ENCODE measurements at regions not wholly inside any gene's neighbourhood (a gene's known extent, or its start where the extent isn't known, plus 50 kb on each side); places are given as distances from the start of the nearest gene placed in this dataset.
"Not testable (repeated sequence)": the region's sequence is repeated elsewhere in the genome, so short reads cannot be mapped to it uniquely, and the experiment has no call there.

GRCh38 chr12:88368077-88368476, 212.2 kb downstream of the KITLG start:
- DNase-seq (ENCODE audit: low read depth): not testable (repeated sequence)

- no peak for DNase-seq (ENCODE audit: low read depth)
Measured at GRCh38 chr12:88371416-88372183, 208.7 kb downstream of the KITLG start.

DNA sequence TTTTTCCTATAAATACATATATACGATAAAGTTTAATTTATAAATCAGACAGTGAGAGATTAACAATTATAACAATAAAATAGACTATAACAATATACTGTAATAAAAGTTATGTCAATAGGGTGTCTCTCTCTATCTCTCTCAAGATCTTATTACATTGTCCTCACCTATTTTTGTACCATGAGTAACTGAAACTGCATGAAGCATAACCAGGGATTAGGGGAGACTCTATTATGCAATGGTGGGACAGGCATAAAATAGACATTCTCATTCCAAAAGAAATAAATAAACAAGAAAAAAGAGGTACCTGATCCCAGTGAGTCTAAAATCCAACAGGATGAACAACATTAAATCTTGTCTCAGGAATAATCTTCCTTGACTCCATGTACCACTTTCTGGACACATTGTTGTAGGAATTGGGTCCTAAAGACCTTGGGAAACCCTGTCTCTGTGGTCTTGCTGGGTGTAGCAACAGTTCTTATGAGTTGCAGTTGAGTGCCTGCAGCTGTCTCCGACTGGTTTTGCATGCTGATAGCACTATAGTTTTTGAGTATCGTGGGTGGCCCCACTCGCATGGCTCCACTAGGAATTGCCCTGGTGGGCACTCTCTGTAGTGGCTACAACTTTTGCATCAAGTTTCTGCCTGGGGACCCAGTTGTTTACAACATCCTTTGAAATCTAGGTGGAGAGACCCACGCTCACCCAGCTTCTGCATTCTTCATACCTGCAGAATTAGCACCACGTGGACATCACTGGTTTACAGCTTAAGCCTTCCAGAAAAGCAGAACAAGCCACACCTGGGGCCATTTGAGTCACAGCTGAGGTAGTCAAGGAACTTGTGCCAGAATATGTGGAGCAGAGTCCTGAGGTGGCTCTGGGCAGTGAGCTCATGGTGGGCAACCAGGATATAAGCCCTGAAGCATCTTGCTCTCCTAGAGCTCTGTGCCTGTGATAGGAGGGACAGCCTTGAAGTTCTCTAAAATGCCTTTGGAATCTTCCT, 204.7 kb downstream of the KITLG start:
- DNase-seq (ENCODE audit: low read depth): no peak

DNA sequence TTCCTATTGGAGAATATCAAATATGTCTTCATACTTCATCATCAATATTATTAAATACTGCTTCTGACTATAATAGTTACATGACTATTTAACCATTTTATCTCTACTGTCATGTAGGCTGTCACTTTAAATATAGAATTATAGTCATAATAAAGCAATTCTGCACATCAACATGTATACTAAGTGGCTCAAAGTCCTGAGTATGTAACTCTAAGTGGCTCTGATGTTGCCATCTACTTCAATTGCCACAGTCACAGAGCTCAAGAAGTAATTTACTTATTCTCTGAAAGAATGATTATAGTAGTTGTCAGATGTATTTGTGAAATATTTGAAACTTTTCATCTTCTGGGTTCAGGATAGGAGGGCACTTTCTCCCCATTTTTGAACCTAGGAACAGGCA, 202.3 kb downstream of the KITLG start:
- DNase-seq (ENCODE audit: low read depth): no peak

DNA sequence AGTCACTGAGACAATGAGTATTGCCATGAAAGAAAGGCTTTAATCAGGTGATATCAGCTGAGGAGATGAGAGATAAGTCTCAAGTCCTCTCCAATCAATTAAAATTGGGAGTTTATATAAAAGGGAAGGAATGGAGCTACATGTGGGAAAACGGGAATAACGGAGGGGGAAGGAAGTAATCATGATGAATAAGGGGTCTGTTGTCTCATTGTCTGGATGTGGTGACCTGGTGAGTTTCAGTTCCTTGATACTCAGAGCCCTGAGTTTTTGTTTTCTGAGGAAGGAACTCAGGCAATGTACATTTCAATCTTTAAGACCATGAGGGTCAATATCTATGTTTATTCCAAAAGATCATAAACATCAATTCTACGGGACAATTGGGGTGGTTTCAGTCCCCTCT, 198.8 kb downstream of the KITLG start:
- no peak for DNase-seq (ENCODE audit: low read depth)

DNA sequence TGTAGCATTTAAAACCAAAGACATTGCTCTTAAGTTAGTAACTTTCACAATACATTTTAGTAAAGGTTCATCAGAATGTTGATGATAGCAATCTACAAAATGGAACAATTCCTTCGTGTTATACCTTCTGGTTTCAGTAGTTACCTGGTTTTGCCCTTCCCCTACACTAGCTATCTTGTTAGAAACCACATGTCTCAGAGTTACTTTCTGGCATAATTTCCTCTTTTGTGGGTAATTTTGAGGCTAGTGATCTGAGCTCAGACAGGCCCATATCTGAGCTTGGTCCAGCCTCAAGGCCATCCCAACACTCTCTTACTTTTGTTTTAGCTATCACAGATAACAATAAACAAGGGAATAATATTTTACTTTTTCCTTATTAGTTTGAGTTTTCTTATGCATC, 196.9 kb downstream of the KITLG start:
- no peak for DNase-seq (ENCODE audit: low read depth)

- no peak for DNase-seq (ENCODE audit: low read depth)
Measured at GRCh38 chr12:88388566-88389540, 191.4 kb downstream of the KITLG start.

DNA sequence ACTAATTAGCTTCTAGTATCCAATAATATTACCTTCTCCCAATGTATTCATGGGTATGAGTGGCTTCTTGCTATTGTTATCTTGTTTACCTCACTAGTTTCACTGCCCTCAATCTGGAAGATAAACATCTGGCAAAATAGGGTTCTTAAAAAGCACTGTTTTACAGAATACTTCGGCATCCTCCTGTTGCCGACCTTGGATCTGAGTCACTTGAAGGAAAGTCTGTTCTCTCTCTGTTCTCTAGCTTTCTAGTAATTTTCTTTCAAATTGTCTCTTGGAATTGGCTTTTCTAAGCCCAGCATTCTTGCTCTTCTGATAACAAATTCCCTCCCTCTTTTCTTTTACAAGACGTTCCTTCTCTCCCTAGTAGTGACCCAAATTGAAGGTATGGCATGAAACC, 189.5 kb downstream of the KITLG start:
- no peak for DNase-seq (ENCODE audit: low read depth)

GRCh38 chr12:88391556-88391955, 188.7 kb downstream of the KITLG start:
- no peak for DNase-seq (ENCODE audit: low read depth)

DNA sequence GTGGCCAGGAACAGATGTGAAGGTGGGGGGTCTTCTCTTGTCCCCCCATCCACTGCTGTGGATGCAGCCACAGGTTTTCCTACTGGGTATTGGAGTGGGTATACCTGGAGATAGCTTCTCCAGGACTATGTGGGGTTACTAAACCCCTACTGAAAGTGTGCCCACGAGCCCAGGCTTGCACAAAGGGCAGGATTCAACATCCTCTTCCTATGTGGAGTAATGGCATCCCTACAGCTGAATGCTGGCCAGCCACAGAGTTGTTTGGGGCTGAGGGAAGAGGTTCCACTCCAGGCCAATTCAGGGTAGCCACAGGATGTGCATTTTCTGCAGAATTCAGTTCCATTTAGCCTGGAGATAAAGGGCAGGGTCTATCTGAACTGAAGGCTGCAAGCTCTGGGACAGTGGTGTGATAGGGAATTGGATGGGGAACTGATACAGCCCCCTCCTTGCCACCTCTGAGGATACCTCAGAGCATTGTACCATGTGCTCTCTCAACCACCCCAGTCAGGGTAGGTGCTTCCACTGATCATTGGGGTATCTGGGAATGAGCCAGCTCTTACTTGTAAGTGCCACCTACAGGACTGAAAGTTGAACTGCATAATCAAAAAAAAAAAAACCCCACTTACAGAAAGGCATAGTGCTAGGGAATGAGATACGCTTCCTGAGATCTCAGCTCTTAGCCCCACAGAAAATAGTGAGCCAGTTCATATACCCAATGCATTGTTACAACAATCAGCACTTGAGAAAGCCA, 187.1 kb downstream of the KITLG start:
- DNase-seq (ENCODE audit: low read depth): no peak

GRCh38 chr12:88398031-88398430, 182.2 kb downstream of the KITLG start:
- DNase-seq (ENCODE audit: low read depth): no peak

- DNase-seq (ENCODE audit: low read depth): no peak
Measured at GRCh38 chr12:88399811-88400210, 180.5 kb downstream of the KITLG start.

- no peak for DNase-seq (ENCODE audit: low read depth)
Measured at GRCh38 chr12:88400302-88400701, 180.0 kb downstream of the KITLG start.

DNA sequence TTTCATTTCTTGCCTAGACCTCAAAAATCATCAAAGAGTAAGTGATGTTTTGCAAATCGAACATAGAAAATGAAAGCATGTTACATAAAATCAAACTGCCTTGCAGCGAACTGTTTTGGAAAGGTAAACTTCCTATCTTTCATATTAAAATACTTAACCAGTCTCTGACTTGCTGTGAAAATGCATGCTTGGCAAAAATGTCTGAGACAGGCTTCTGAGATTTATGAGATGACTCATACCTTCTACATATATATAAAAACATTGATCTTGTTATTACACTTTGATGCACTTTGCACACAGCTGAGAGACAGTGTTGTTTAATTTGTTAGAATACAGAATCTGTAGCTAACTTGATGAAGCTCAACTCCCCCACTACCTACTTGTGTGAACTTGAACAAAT, 179.1 kb downstream of the KITLG start:
- no peak for DNase-seq (ENCODE audit: low read depth)

DNA sequence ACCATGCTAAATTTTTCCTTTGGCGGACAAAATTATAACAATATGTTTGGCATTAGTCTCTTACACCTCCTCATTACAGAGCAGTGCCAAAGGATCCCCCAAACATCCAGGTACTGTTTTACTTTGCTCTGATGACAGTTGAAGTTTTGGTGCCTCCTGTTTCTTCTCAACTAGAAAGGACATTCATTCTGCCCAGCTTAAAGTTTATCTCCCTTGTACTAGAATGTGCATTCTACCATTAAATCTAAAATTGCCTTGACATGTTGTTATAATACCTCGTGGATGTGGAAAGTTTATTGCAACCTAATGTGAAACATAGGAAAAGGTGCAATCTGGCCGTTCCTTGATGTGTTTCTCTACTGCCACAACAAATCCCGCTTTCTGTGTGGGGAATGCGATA, 173.4 kb downstream of the KITLG start:
- DNase-seq (ENCODE audit: low read depth): no peak

GRCh38 chr12:88408823-88409222, 171.4 kb downstream of the KITLG start:
- no peak for DNase-seq (ENCODE audit: low read depth)

- no peak for DNase-seq (ENCODE audit: low read depth)
Measured at GRCh38 chr12:88409257-88409656, 171.0 kb downstream of the KITLG start.

GRCh38 chr12:88411689-88412088, 168.6 kb downstream of the KITLG start:
- DNase-seq (ENCODE audit: low read depth): no peak

DNA sequence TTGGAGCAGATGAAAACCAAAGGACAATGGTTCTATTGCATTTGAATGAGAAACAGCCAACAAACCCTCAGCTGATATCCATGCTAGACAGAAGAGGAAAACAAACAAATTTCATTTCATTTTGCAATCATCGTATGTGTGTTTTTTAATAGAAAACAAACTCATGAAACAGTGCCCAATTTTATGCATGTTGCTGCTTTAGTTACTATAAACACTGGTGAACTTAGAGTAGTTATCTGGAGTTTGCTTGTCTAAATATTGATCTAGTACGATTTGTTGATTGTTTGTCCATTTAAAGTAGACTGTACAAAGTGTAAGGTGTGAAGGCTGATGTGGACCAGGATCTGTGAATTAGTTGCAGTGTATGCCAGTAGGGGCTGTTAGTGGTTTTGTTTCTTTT, 166.6 kb downstream of the KITLG start:
- no peak for DNase-seq (ENCODE audit: low read depth)

GRCh38 chr12:88416155-88416554, 164.1 kb downstream of the KITLG start:
- no peak for DNase-seq (ENCODE audit: low read depth)

DNA sequence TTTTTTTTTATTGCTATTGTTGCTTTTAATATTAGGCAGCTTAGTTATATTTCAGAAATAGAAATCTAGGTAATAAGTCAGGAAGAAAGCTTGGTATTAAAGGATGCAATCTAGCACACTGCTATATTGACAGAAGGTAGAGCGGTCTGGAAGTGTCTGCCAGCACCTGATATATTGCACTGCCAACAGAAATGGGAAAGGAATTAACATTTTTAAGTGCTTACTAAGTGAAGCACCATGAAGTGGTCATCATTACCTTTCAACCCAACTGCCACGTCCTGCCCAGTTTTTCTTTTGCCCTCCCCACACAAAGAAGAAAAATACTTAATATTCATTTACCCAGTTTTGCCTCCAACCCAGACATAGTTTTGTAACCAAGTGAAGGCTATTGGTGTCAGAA, 163.5 kb downstream of the KITLG start:
- DNase-seq (ENCODE audit: low read depth): no peak

All from activated T-helper 9 cell treated with anti-CD3 and anti-CD28 coated beads, Interleukin-2, amount 50 U/mL, for 16 hours (primary cell).